Peyer's patch (tissue), 4 donors: ENCODE measurements at regions not wholly inside any gene's neighbourhood (a gene's known extent, or its start where the extent isn't known, plus 50 kb on each side); places are given as distances from the start of the nearest gene placed in this dataset.
"Not testable (repeated sequence)": the region's sequence is repeated elsewhere in the genome, so short reads cannot be mapped to it uniquely, and the experiment has no call there.

ENCODE experiments used
- DNase-seq, 3 donors: peaks; one replicate each; pipeline ENCODE4 v3.0.0-alpha.2; 2017 to 2019
- H3K27ac ChIP-seq, 4 donors: fragments of 200-600 bp; sonication (generic); one replicate each; pipeline ENCODE4 v1.5.1; 2016 to 2019
- H3K27me3 ChIP-seq, 2 donors: fragments of 200-600 bp; sonication (generic); one replicate each; pipeline ENCODE4 v1.5.1; 2019
- H3K36me3 ChIP-seq, 3 donors: fragments of 200-600 bp; sonication (generic); one replicate each; pipeline ENCODE4 v1.5.1; 2016 to 2019
- H3K4me1 ChIP-seq, 4 donors: fragments of 200-600 bp; sonication (generic); one replicate each; pipeline ENCODE4 v1.5.1; 2016 to 2019
- H3K4me3 ChIP-seq, 4 donors: fragments of 200-600 bp; sonication (generic); 1 replicate in 3 of 4; 2 replicates in 1 of 4; pipeline ENCODE4 v1.5.1; 2016 to 2019; ENCODE audit warnings: mild to moderate bottlenecking in 1 of 4
- H3K9me3 ChIP-seq, 4 donors: fragments of 200-600 bp; sonication (generic); one replicate each; pipeline ENCODE4 v1.5.1; 2016 to 2019; ENCODE audit warnings: mild to moderate bottlenecking in 1 of 4
- POLR2A ChIP-seq, 2 donors: fragments of 450-650 bp; IDR thresholded peaks; one replicate each; pipeline ENCODE4 v1.5.1; 2017; ENCODE audit warnings: antibody characterized with exemption in 2 of 2, mild to moderate bottlenecking in 2 of 2, moderate library complexity in 2 of 2
- TF ChIP-seq, protein P1 (sequence below), 6 experiments: fragments of 450-650 bp in 4 of 6; fragments of 200-600 bp in 2 of 6; sonication (generic) in 1 of 6; IDR thresholded peaks; one replicate each; pipeline ENCODE4 v1.5.1; 2017 to 2019; ENCODE audit warnings: antibody characterized with exemption in 6 of 6, mild to moderate bottlenecking in 3 of 6, moderate library complexity in 1 of 6

DNA sequence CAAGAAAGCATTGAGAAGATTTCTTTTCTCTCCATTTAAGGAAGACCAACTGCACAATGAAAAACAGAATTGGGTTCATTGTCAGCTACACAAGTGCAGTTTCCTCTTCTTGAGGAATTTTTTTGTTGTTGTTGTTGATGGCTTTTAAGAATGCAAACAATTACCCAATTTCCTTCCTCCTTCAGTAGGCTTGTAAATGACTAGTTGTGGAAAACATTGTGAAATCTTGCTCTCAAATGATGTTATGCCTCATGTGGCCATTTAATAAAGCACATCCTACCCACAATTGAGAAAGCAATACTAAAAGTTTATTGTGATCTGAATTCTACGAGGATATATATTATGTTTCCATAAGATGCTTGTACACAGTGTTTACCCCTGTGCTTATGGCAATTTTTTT, 171.6 kb downstream of the FAM174A start:
- H3K36me3 ChIP-seq = no peaks in the 10 kb centered on the region
- TF ChIP-seq, protein P1, sequence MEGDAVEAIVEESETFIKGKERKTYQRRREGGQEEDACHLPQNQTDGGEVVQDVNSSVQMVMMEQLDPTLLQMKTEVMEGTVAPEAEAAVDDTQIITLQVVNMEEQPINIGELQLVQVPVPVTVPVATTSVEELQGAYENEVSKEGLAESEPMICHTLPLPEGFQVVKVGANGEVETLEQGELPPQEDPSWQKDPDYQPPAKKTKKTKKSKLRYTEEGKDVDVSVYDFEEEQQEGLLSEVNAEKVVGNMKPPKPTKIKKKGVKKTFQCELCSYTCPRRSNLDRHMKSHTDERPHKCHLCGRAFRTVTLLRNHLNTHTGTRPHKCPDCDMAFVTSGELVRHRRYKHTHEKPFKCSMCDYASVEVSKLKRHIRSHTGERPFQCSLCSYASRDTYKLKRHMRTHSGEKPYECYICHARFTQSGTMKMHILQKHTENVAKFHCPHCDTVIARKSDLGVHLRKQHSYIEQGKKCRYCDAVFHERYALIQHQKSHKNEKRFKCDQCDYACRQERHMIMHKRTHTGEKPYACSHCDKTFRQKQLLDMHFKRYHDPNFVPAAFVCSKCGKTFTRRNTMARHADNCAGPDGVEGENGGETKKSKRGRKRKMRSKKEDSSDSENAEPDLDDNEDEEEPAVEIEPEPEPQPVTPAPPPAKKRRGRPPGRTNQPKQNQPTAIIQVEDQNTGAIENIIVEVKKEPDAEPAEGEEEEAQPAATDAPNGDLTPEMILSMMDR (IDR thresholded peaks at IDR 0.05) = peak in 5 of 6 experiments; percentile 23 to 55 (median 37)
- TF ChIP-seq POLR2A (IDR thresholded peaks at IDR 0.05) = no peak
- no peaks in the 10 kb centered on the region for H3K27me3 ChIP-seq
- no peak overlapping the region for H3K4me3 ChIP-seq
- no peak overlapping the region for H3K27ac ChIP-seq
- no peak for DNase-seq
- no peaks in the 10 kb centered on the region for H3K4me1 ChIP-seq
- H3K9me3 ChIP-seq = no peaks in the 10 kb centered on the region

DNA sequence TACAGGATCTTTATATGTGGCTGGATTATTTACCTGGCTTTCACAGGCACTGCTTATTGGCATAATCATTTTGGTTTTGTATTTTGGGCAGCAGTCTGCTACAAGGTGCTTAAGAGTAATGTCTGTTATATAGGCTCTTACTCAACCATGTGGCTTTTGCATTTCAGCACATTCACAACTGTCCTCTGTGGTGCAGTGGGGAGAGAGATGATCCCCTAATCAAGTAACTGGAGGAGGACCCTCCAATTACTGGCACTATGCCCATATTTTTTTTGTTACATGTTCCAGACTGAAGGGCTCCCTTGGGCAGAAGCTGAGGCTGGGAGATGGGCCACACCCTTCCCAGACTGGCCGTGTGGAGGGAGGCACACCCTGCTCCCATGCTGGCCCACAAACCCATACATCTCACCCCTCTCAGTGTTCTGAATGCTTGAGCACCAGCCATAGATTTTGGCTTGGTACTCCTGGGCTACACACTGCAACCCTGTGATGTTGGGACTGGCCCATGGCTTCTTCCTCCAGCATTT, 173.5 kb downstream of the FAM174A start:
- DNase-seq = no peak
- TF ChIP-seq, protein P1 (IDR thresholded peaks at IDR 0.05) = no peak
- TF ChIP-seq POLR2A (IDR thresholded peaks at IDR 0.05) = no peak
- no peaks in the 10 kb centered on the region for H3K9me3 ChIP-seq
- no peak overlapping the region for H3K27ac ChIP-seq
- H3K4me3 ChIP-seq = no peak overlapping the region
- H3K4me1 ChIP-seq = no peaks in the 10 kb centered on the region
- H3K27me3 ChIP-seq = no peaks in the 10 kb centered on the region
- H3K36me3 ChIP-seq = no peaks in the 10 kb centered on the region

DNA sequence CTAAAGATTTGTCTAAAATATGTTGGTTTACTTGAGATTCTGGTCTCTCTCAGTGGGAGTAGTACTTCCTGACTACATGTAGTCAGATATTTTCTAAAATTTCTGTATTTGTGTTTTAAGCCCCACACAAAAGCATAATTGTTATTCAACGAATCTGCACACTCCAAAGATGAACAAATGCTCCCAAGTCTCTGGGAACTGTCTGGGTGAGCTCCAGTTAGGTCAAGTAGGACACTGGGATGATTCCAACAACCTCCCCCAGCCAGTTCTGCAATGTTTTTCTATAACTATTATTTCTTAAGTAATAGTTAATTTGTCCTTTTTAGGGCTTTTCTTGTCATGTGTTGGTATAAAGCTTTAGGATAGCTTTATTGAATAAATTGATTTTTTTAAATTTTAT, 174.6 kb downstream of the FAM174A start:
- no peak for DNase-seq
- H3K36me3 ChIP-seq = no peaks in the 10 kb centered on the region
- TF ChIP-seq POLR2A (IDR thresholded peaks at IDR 0.05) = no peak
- TF ChIP-seq, protein P1 (IDR thresholded peaks at IDR 0.05) = no peak
- no peak overlapping the region for H3K4me3 ChIP-seq
- no peak overlapping the region for H3K27ac ChIP-seq
- no peaks in the 10 kb centered on the region for H3K9me3 ChIP-seq
- no peaks in the 10 kb centered on the region for H3K27me3 ChIP-seq
- H3K4me1 ChIP-seq = no peaks in the 10 kb centered on the region

DNA sequence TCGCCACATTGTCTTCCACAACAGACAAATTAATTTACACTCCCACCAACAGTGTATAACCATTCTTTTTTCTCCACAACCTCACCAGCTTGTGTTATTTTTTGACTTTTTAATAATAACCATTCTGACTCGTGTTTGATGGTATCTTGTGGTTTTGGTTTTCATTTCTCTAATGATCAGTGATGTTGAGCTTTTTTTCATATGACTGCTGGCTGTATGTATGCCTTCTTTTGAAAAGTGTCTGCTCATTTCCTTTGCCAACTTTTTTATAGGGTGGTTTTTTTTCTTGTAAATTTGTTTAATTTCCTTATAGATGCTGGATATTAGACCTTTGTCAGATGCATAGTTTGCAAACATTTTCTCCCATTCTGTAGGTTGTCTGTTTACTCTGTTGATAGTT, 179.6 kb downstream of the FAM174A start:
- not testable (repeated sequence) for H3K36me3 ChIP-seq, DNase-seq, H3K27ac ChIP-seq, H3K27me3 ChIP-seq, H3K9me3 ChIP-seq, H3K4me1 ChIP-seq, H3K4me3 ChIP-seq

DNA sequence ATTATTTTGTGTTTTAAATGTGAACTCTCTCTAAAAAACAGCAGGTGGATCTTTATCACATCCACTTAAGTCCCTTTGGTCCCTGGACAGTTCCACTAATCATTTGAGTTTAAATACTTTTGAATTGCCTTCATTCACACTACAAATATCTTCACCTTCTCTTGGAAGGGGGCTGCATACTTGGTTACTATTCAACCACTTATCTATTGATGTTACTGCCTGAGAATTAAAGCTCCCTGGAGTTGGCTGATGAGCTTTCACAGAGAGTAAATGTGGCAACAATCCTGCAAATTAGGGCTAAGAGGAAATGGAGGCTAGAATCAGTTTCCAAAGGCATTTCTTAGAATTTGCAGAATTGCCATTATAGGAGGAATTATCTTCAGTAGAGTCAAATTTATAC, 180.4 kb downstream of the ST8SIA4 start:
- no peak overlapping the region for H3K4me3 ChIP-seq
- H3K36me3 ChIP-seq = no peaks in the 10 kb centered on the region
- no peaks in the 10 kb centered on the region for H3K9me3 ChIP-seq
- no peaks in the 10 kb centered on the region for H3K4me1 ChIP-seq
- no peak for DNase-seq
- no peak for TF ChIP-seq POLR2A (IDR thresholded peaks at IDR 0.05)
- TF ChIP-seq, protein P1 (IDR thresholded peaks at IDR 0.05) = no peak
- H3K27ac ChIP-seq = no peak overlapping the region
- H3K27me3 ChIP-seq = no peaks in the 10 kb centered on the region

DNA sequence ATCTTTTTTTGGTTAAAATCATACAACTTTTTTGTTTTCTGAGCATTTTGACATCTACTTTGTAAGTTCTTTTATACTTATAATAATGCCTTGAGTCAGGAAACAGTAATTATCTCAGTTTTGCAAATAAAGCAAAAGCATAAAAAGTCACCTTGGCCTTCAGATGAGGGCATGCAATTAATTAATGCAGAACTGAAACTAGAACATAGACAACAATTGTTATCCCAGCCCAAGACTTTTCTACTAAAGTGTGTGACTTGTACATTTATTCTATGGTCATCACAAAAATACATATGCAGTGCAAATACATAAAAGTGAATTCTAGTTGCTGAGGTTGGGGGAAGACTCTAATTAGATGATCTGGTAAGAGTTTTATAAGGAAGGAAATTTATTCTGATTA, 179.9 kb downstream of the ST8SIA4 start:
- H3K27ac ChIP-seq = no peak overlapping the region
- no peaks in the 10 kb centered on the region for H3K9me3 ChIP-seq
- no peak for TF ChIP-seq POLR2A (IDR thresholded peaks at IDR 0.05)
- TF ChIP-seq, protein P1 (IDR thresholded peaks at IDR 0.05) = no peak

More for the DNA sequence above, 179.9 kb downstream of the ST8SIA4 start:
- H3K4me1 ChIP-seq = no peaks in the 10 kb centered on the region
- no peaks in the 10 kb centered on the region for H3K36me3 ChIP-seq
- H3K27me3 ChIP-seq = no peaks in the 10 kb centered on the region
- no peak for DNase-seq
- H3K4me3 ChIP-seq = no peak overlapping the region
